Retinal pigment epithelial cell (primary cell): ENCODE measurements at regions not wholly inside any gene's neighbourhood (a gene's known extent, or its start where the extent isn't known, plus 50 kb on each side); places are given as distances from the start of the nearest gene placed in this dataset.

Experiments used
- DNase-seq: peaks from one replicate; pipeline ENCODE4 v3.0.0-alpha.2; 2010; ENCODE audit warnings: low read depth
- H3K4me3 ChIP-seq: 2 replicates; pipeline ENCODE4 v1.5.1; 2011; ENCODE audit warnings: mild to moderate bottlenecking, low read length, control low read depth, moderate library complexity
- CTCF ChIP-seq: conservative IDR thresholded peaks from 2 replicates; pipeline ENCODE4 v1.5.1; 2011; ENCODE audit warnings: low read depth, low read length, control low read depth, inconsistent platforms

DNA sequence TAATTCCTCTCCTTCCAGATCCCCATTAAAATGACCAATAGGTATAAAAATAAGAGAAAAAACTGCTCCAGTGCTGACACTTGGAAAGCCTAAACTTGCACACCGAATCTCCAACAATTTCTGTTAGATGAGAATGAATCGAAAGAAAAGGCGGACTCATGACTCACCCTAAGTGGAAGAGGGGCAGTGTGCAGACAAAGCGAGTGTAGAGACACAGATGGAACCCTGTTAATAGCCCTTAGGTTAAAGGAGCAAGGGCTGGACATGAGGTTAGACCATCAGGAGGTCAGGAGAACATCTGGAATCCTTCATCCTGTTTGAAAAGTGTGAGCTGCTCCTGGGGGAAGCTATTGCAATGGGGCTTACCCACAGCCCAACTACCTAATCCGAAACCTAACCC lies 103.4 kb upstream of the GLI3 start:
- DNase-seq = no peak
- TF ChIP-seq CTCF = no peak
- H3K4me3 ChIP-seq = no peak overlapping the region

DNA sequence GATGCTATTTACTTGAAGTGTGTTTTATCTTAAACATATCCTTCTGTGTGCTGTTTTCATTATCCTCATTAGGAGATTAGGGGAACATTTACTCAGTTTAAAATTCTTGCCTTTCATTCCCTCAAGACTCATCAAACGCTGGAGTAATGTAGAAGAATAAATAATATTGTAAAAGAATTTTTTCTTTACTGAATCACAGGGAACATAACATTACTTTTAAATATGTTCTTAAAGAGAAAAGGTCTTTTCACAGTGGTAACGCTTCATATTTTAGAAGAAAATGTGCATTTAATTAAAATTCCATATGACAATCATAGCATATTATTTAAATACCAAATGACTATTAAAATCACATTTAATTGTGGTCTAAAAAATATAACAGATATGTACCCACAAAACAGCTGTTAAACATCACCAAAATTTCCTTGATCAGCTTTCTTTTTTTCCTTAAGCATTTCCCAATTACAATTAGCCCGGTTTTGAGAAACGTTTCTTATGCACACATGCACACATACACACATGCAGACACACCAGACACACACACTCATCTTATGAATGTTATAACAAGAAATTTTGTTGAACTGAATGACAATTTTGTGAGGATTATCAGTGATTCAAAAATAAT lies 102.0 kb upstream of the GLI3 start:
- TF ChIP-seq CTCF = no peak
- no peak overlapping the region for H3K4me3 ChIP-seq
- no peak for DNase-seq

GRCh38 chr7:42338231-42338915 lies 101.4 kb upstream of the GLI3 start:
- H3K4me3 ChIP-seq = no peak overlapping the region
- TF ChIP-seq CTCF = no peak
- no peak for DNase-seq

DNA sequence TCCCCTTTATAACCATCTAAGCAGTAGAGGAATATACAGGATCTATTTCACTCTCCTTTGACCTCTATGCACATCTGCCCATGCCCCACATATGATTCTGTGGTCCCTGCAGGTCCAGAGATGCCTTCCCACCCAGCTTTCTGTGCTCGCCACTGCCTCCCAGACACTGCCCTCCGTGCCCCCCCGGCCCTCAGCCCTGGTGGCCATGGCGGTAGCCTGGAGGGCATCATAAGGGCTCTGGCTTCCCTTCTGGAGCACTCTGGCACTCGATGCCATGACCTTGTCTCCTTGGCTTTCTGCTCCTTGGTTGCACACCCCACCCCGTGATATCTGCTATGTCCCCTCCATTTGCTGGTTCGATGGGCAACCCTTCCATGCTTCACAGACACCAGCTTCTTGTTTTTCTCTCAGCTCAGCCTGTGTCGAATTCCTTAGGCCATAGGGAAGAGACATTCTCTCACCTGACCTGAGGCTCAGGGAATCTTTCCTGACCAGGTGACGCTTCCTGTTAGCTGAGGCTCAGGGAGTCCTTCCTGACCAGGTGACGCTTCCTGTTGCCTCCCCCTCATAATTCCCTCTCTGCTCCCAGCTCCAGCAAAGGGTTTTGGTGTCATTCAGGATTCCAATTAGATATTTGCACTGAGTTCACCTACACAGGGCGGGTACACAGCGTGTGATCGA lies 100.4 kb upstream of the GLI3 start:
- TF ChIP-seq CTCF = no peak
- DNase-seq = no peak
- no peak overlapping the region for H3K4me3 ChIP-seq

GRCh38 chr7:42332605-42333222 lies 95.7 kb upstream of the GLI3 start:
- H3K4me3 ChIP-seq = no peak overlapping the region
- TF ChIP-seq CTCF = no peak
- no peak for DNase-seq

- no peak overlapping the region for H3K4me3 ChIP-seq
- no peak for TF ChIP-seq CTCF
- no peak for DNase-seq
Measured at GRCh38 chr7:42319631-42320030, 82.6 kb upstream of the GLI3 start.

DNA sequence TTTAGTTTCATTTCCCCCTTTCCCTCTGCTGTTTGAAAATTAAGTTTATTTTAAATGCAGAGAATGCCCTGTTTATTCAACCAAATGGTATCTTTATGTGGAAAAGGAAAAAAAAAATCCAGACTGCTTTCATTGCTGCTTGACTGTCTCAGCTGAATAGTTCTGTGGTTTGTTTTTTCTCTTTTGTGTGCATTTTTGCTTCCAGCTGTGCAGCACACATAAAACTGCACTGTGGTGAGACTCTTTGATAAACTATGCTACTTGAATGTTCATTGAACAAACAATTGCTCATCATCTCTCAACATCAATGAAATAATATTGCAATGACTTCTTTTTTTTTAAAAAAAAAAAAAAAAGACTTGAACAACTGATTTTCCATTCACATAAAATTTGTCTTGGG lies 78.6 kb upstream of the GLI3 start:
- no peak overlapping the region for H3K4me3 ChIP-seq
- DNase-seq = no peak
- TF ChIP-seq CTCF = no peak
